Ureter (tissue), 1 donor: ENCODE measurements at regions not wholly inside any gene's neighbourhood (a gene's known extent, or its start where the extent isn't known, plus 50 kb on each side); places are given as distances from the start of the nearest gene placed in this dataset.
"Not testable (repeated sequence)": the region's sequence is repeated elsewhere in the genome, so short reads cannot be mapped to it uniquely, and the experiment has no call there.

ENCODE experiments used
- DNase-seq: peaks from one replicate; pipeline ENCODE4 v3.0.0-alpha.2; 2020; ENCODE audit warnings: low spot score
- donor health status: DM: yes; HTN: yes; CAD: no.

- DNase-seq = no peak
These were observed 185.0 kb downstream of the MIS18A start for GRCh38 chr21:32093646-32094462.

GRCh38 chr21:32090956-32091355, 187.9 kb downstream of the MIS18A start:
- no peak for DNase-seq

- no peak for DNase-seq
These were observed 189.1 kb downstream of the MIS18A start for GRCh38 chr21:32089766-32090165.

GRCh38 chr21:32088471-32088870, 190.4 kb downstream of the MIS18A start:
- no peak for DNase-seq

GRCh38 chr21:32087447-32087846, 191.4 kb downstream of the MIS18A start:
- no peak for DNase-seq

- no peak for DNase-seq
These were observed 195.7 kb downstream of the MIS18A start for GRCh38 chr21:32083197-32083596.

GRCh38 chr21:32082466-32082865, 196.4 kb downstream of the MIS18A start:
- no peak for DNase-seq

GRCh38 chr21:32073593-32073992, 200.8 kb downstream of the HUNK start:
- no peak for DNase-seq

- no peak for DNase-seq
These were observed 200.4 kb downstream of the HUNK start for GRCh38 chr21:32073190-32073589.

- not testable (repeated sequence) for DNase-seq
These were observed 198.8 kb downstream of the HUNK start for GRCh38 chr21:32071620-32072019.

GRCh38 chr21:32070676-32071330, 198.0 kb downstream of the HUNK start:
- no peak for DNase-seq

- no peak for DNase-seq
These were observed 197.3 kb downstream of the HUNK start for GRCh38 chr21:32070126-32070525.

GRCh38 chr21:32065654-32066053, 192.8 kb downstream of the HUNK start:
- DNase-seq = no peak

GRCh38 chr21:32064281-32064910, 191.6 kb downstream of the HUNK start:
- DNase-seq = no peak

- no peak for DNase-seq
These were observed 189.9 kb downstream of the HUNK start for GRCh38 chr21:32062591-32063227.

- DNase-seq = no peak
These were observed 188.9 kb downstream of the HUNK start for GRCh38 chr21:32061729-32062128.

GRCh38 chr21:32056791-32057190, 184.0 kb downstream of the HUNK start:
- DNase-seq = no peak

GRCh38 chr21:32055305-32055704, 182.5 kb downstream of the HUNK start:
- DNase-seq = no peak
